ENCODE measurements at regions not wholly inside any gene's neighbourhood (a gene's known extent, or its start where the extent isn't known, plus 50 kb on each side); places are given as distances from the start of the nearest gene placed in this dataset.

- Histone ChIP-seq H3K27me3 (ENCODE audit: control insufficient read depth in 1 of 2, insufficient read depth in 2 of 2, low read length in 2 of 2) (no peaks in the 10 kb centered on the region), H3K9me3 (ENCODE audit: control insufficient read depth in 2 of 2, insufficient read depth in 1 of 2, low read depth in 1 of 2, low read length in 1 of 2) (no peaks in the 10 kb centered on the region), H3K4me3 (ENCODE audit: low read depth in 1 of 2, low read length in 2 of 2) (no peak overlapping the region), H3K27ac (ENCODE audit: low read depth in 2 of 2, low read length in 1 of 2) (peak overlapping the region in 1 of 2 donors; percentile 6), H3K36me3 (ENCODE audit: control insufficient read depth in 2 of 2, insufficient read depth in 2 of 2, low read length in 1 of 2) (no peaks in the 10 kb centered on the region), H3K4me1 (ENCODE audit: control insufficient read depth in 2 of 2, insufficient read depth in 2 of 2, low read length in 1 of 2) (no peaks in the 10 kb centered on the region)
- 46 to 63% methylated on average over 5 of the region's 5 CpGs for WGBS, 2 donors
These were observed 173.9 kb upstream of the ERBB4 start for GRCh38 chr2:212712466-212712865.

DNA sequence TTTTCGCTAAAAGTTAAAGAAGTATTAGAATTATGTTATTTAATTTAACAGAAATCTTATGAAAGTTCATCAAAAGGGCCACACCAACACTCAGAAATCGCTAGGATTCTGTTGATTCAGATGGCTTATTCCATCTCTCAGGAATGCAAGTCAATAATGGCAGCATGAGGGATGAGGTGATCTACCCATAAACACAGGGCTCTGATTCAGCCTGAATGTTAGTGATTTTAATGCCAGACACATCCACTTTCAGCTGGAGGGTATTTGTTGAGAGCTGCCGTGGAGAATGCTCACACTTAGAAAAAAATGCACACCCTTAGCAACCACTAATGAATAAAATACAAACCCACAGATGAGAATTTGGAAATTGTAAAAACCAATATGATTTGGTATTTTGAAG lies 173.3 kb upstream of the ERBB4 start:
- H3K9me3 ChIP-seq (ENCODE audit: control insufficient read depth in 2 of 2, insufficient read depth in 1 of 2, low read depth in 1 of 2, low read length in 1 of 2): no peaks in the 10 kb centered on the region
- no peak overlapping the region for H3K4me3 ChIP-seq (ENCODE audit: low read depth in 1 of 2, low read length in 2 of 2)
- H3K27me3 ChIP-seq (ENCODE audit: control insufficient read depth in 1 of 2, insufficient read depth in 2 of 2, low read length in 2 of 2): no peaks in the 10 kb centered on the region
- no peak overlapping the region for H3K27ac ChIP-seq (ENCODE audit: low read depth in 2 of 2, low read length in 1 of 2)
- H3K36me3 ChIP-seq (ENCODE audit: control insufficient read depth in 2 of 2, insufficient read depth in 2 of 2, low read length in 1 of 2): no peaks in the 10 kb centered on the region
- H3K4me1 ChIP-seq (ENCODE audit: control insufficient read depth in 2 of 2, insufficient read depth in 2 of 2, low read length in 1 of 2): no peaks in the 10 kb centered on the region
- 47 to 50% methylated on average over 3 of the region's 3 CpGs for WGBS, 2 donors

GRCh38 chr2:212709280-212709679 lies 170.7 kb upstream of the ERBB4 start:
- H3K27me3 ChIP-seq (ENCODE audit: control insufficient read depth in 1 of 2, insufficient read depth in 2 of 2, low read length in 2 of 2): no peaks in the 10 kb centered on the region
- peak overlapping the region in 1 of 2 donors; percentile 22 for H3K27ac ChIP-seq (ENCODE audit: low read depth in 2 of 2, low read length in 1 of 2)
- H3K9me3 ChIP-seq (ENCODE audit: control insufficient read depth in 2 of 2, insufficient read depth in 1 of 2, low read depth in 1 of 2, low read length in 1 of 2): no peaks in the 10 kb centered on the region
- H3K36me3 ChIP-seq (ENCODE audit: control insufficient read depth in 2 of 2, insufficient read depth in 2 of 2, low read length in 1 of 2): no peaks in the 10 kb centered on the region
- H3K4me3 ChIP-seq (ENCODE audit: low read depth in 1 of 2, low read length in 2 of 2): no peak overlapping the region
- WGBS, 2 donors: 44 to 54% methylated on average over 3 of the region's 3 CpGs
- H3K4me1 ChIP-seq (ENCODE audit: control insufficient read depth in 2 of 2, insufficient read depth in 2 of 2, low read length in 1 of 2): no peaks in the 10 kb centered on the region

GRCh38 chr2:212708355-212708754 lies 169.8 kb upstream of the ERBB4 start:
- no peaks in the 10 kb centered on the region for H3K36me3 ChIP-seq (ENCODE audit: control insufficient read depth in 2 of 2, insufficient read depth in 2 of 2, low read length in 1 of 2)
- H3K9me3 ChIP-seq (ENCODE audit: control insufficient read depth in 2 of 2, insufficient read depth in 1 of 2, low read depth in 1 of 2, low read length in 1 of 2): no peaks in the 10 kb centered on the region
- H3K4me3 ChIP-seq (ENCODE audit: low read depth in 1 of 2, low read length in 2 of 2): no peak overlapping the region
- H3K27me3 ChIP-seq (ENCODE audit: control insufficient read depth in 1 of 2, insufficient read depth in 2 of 2, low read length in 2 of 2): no peaks in the 10 kb centered on the region
- H3K27ac ChIP-seq (ENCODE audit: low read depth in 2 of 2, low read length in 1 of 2): no peak overlapping the region
- 56 to 58% methylated on average over 2 of the region's 2 CpGs for WGBS, 2 donors
- H3K4me1 ChIP-seq (ENCODE audit: control insufficient read depth in 2 of 2, insufficient read depth in 2 of 2, low read length in 1 of 2): no peaks in the 10 kb centered on the region

GRCh38 chr2:212695426-212695825 lies 156.8 kb upstream of the ERBB4 start:
- Histone ChIP-seq H3K36me3 (ENCODE audit: control insufficient read depth in 2 of 2, insufficient read depth in 2 of 2, low read length in 1 of 2) (no peaks in the 10 kb centered on the region), H3K27ac (ENCODE audit: low read depth in 2 of 2, low read length in 1 of 2) (no peak overlapping the region), H3K4me1 (ENCODE audit: control insufficient read depth in 2 of 2, insufficient read depth in 2 of 2, low read length in 1 of 2) (no peaks in the 10 kb centered on the region), H3K27me3 (ENCODE audit: control insufficient read depth in 1 of 2, insufficient read depth in 2 of 2, low read length in 2 of 2) (no peaks in the 10 kb centered on the region), H3K9me3 (ENCODE audit: control insufficient read depth in 2 of 2, insufficient read depth in 1 of 2, low read depth in 1 of 2, low read length in 1 of 2) (no peaks in the 10 kb centered on the region), H3K4me3 (ENCODE audit: low read depth in 1 of 2, low read length in 2 of 2) (no peak overlapping the region)
- 85 to 89% methylated on average over 1 of the region's 1 CpG for WGBS, 2 donors

DNA sequence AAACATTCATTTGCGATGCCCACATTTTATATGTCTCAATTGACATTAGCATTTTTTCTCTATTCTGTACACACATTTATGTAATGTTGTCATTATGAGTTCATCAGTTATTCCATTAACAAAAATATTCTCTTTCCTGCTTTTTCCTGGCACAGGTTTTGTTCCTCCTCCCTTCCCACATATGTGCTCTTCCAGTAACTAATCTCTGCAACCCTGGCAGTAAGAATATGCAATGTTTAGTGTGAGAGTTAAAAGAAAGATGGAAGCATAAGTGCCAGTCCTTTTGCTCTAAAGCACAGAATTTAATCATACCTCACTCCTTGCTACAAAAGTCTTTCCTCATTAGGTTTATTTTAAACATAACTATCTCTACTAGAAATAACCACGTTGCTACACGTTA lies 155.8 kb upstream of the ERBB4 start:
- no peaks in the 10 kb centered on the region for H3K27me3 ChIP-seq (ENCODE audit: control insufficient read depth in 1 of 2, insufficient read depth in 2 of 2, low read length in 2 of 2)
- no peaks in the 10 kb centered on the region for H3K4me1 ChIP-seq (ENCODE audit: control insufficient read depth in 2 of 2, insufficient read depth in 2 of 2, low read length in 1 of 2)
- H3K9me3 ChIP-seq (ENCODE audit: control insufficient read depth in 2 of 2, insufficient read depth in 1 of 2, low read depth in 1 of 2, low read length in 1 of 2): no peaks in the 10 kb centered on the region
- WGBS, 2 donors: 66% methylated on average over 3 of the region's 3 CpGs
- H3K4me3 ChIP-seq (ENCODE audit: low read depth in 1 of 2, low read length in 2 of 2): no peak overlapping the region
- H3K36me3 ChIP-seq (ENCODE audit: control insufficient read depth in 2 of 2, insufficient read depth in 2 of 2, low read length in 1 of 2): no peaks in the 10 kb centered on the region
- no peak overlapping the region for H3K27ac ChIP-seq (ENCODE audit: low read depth in 2 of 2, low read length in 1 of 2)

- H3K4me1 ChIP-seq (ENCODE audit: control insufficient read depth in 2 of 2, insufficient read depth in 2 of 2, low read length in 1 of 2): no peaks in the 10 kb centered on the region
- no peaks in the 10 kb centered on the region for H3K27me3 ChIP-seq (ENCODE audit: control insufficient read depth in 1 of 2, insufficient read depth in 2 of 2, low read length in 2 of 2)
- H3K9me3 ChIP-seq (ENCODE audit: control insufficient read depth in 2 of 2, insufficient read depth in 1 of 2, low read depth in 1 of 2, low read length in 1 of 2): no peaks in the 10 kb centered on the region
- H3K4me3 ChIP-seq (ENCODE audit: low read depth in 1 of 2, low read length in 2 of 2): peak overlapping the region in 1 of 2 donors; percentile 1
- 49 to 57% methylated on average over 3 of the region's 3 CpGs for WGBS, 2 donors
- H3K36me3 ChIP-seq (ENCODE audit: control insufficient read depth in 2 of 2, insufficient read depth in 2 of 2, low read length in 1 of 2): no peaks in the 10 kb centered on the region
- H3K27ac ChIP-seq (ENCODE audit: low read depth in 2 of 2, low read length in 1 of 2): peak overlapping the region; percentile 39 to 71
These were observed 153.9 kb upstream of the ERBB4 start for GRCh38 chr2:212692466-212692865.

DNA sequence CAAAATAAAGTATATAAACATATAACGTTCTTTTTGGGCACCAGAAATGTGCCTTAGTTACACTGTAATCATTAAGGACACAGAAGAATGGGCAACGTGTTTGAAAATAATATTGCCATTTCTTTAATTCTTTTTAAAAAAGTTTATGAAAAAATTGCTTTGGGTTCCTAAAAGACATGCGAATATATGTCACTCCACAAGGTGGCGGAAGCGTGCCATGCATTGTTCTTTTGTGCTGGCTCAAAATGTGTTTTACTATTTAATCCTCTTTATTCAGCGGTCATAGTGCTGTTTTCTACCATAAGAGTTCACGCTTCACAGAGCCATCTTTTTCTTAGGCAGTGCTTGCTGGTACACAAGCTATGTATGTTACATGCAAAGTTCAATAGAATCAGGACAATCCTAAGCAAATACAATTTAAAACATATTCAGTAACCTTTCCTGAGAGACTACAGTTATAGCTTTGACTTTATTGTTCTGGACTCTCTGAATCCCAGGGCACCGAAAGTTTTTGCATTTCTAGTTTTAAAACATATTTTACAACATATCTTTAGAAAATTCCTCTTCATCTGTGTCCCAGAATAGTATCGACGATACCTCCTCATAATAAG lies 147.8 kb upstream of the ERBB4 start:
- H3K27me3 ChIP-seq (ENCODE audit: control insufficient read depth in 1 of 2, insufficient read depth in 2 of 2, low read length in 2 of 2): no peaks in the 10 kb centered on the region
- H3K27ac ChIP-seq (ENCODE audit: low read depth in 2 of 2, low read length in 1 of 2): no peak overlapping the region
- no peaks in the 10 kb centered on the region for H3K36me3 ChIP-seq (ENCODE audit: control insufficient read depth in 2 of 2, insufficient read depth in 2 of 2, low read length in 1 of 2)
- H3K4me3 ChIP-seq (ENCODE audit: low read depth in 1 of 2, low read length in 2 of 2): no peak overlapping the region
- no peaks in the 10 kb centered on the region for H3K4me1 ChIP-seq (ENCODE audit: control insufficient read depth in 2 of 2, insufficient read depth in 2 of 2, low read length in 1 of 2)
- WGBS, 2 donors: 25 to 26% methylated on average over 10 of the region's 10 CpGs
- H3K9me3 ChIP-seq (ENCODE audit: control insufficient read depth in 2 of 2, insufficient read depth in 1 of 2, low read depth in 1 of 2, low read length in 1 of 2): no peaks in the 10 kb centered on the region

DNA sequence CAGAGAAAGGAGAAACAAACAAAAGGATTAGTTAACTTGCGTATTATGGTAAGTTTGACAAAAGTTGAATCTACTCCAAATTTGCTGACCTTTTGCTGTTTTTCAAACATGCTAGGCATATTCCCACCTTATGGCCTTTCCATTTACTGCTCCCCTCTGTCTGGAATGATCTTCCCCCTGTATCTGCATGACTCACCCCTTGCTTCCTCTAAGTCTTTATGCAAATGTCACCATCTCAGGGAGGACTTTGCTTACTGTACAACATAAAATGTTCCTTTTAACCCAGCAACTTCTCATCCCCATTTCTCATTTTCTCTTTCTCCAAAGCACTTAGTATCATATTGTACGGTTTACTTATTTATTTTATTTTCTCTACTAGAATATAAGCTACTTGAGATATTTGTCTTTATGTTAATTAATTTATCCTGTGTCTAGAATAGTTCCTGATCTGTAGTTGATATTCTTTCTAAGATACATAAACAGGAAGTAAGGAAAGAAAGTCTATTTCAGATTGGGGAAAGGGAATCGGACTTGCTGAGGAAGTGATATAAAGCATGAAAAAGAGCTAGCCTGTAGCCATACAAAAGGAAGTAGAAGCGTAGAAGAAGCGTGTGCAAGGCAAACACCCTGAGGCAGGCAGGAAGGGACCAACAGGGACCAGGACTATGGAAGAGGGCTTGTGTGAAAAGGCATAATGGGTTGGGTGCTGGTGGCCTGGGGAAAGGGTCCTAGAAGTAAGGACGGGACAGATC lies 144.9 kb upstream of the ERBB4 start:
- no peaks in the 10 kb centered on the region for H3K4me1 ChIP-seq (ENCODE audit: control insufficient read depth in 2 of 2, insufficient read depth in 2 of 2, low read length in 1 of 2)
- H3K9me3 ChIP-seq (ENCODE audit: control insufficient read depth in 2 of 2, insufficient read depth in 1 of 2, low read depth in 1 of 2, low read length in 1 of 2): no peaks in the 10 kb centered on the region
- no peak overlapping the region for H3K27ac ChIP-seq (ENCODE audit: low read depth in 2 of 2, low read length in 1 of 2)
- H3K36me3 ChIP-seq (ENCODE audit: control insufficient read depth in 2 of 2, insufficient read depth in 2 of 2, low read length in 1 of 2): no peaks in the 10 kb centered on the region
- no peaks in the 10 kb centered on the region for H3K27me3 ChIP-seq (ENCODE audit: control insufficient read depth in 1 of 2, insufficient read depth in 2 of 2, low read length in 2 of 2)
- H3K4me3 ChIP-seq (ENCODE audit: low read depth in 1 of 2, low read length in 2 of 2): no peak overlapping the region
- 60 to 67% methylated on average over 6 of the region's 6 CpGs for WGBS, 2 donors

GRCh38 chr2:212682937-212683336 lies 144.3 kb upstream of the ERBB4 start:
- Histone ChIP-seq H3K27ac (ENCODE audit: low read depth in 2 of 2, low read length in 1 of 2) (no peak overlapping the region), H3K4me1 (ENCODE audit: control insufficient read depth in 2 of 2, insufficient read depth in 2 of 2, low read length in 1 of 2) (no peaks in the 10 kb centered on the region), H3K4me3 (ENCODE audit: low read depth in 1 of 2, low read length in 2 of 2) (no peak overlapping the region), H3K36me3 (ENCODE audit: control insufficient read depth in 2 of 2, insufficient read depth in 2 of 2, low read length in 1 of 2) (no peaks in the 10 kb centered on the region), H3K9me3 (ENCODE audit: control insufficient read depth in 2 of 2, insufficient read depth in 1 of 2, low read depth in 1 of 2, low read length in 1 of 2) (no peaks in the 10 kb centered on the region), H3K27me3 (ENCODE audit: control insufficient read depth in 1 of 2, insufficient read depth in 2 of 2, low read length in 2 of 2) (no peaks in the 10 kb centered on the region)
- 76 to 77% methylated on average over 3 of the region's 3 CpGs for WGBS, 2 donors

All from esophagus (tissue), 2 donors.